ENCODE measurements at regions not wholly inside any gene's neighbourhood (a gene's known extent, or its start where the extent isn't known, plus 50 kb on each side); places are given as distances from the start of the nearest gene placed in this dataset.

- Mint-ChIP-seq H3K9me3 (peaks cover 0 to 6% (median 2%) of the 10 kb centered on the region in 7 donors), H3K36me3 (no peaks in the 10 kb centered on the region), H3K4me1 (no peaks in the 10 kb centered on the region), H3K4me3 (no peak overlapping the region), H3K27ac (no peak overlapping the region), H3K27me3 (ENCODE audit: low read depth in 3 of 3) (peaks cover 1 to 6% (median 2%) of the 10 kb centered on the region in 3 donors)
- H3K79me2 ChIP-seq (ENCODE audit: insufficient read depth, low read length), result no peaks in the 10 kb centered on the region
- DNase-seq, result no peak
- no peaks in the 10 kb centered on the region for H3K36me3 ChIP-seq (replicated peaks in 1 of 2; ENCODE audit: control insufficient read depth in 1 of 2, insufficient read depth in 2 of 2, low read length in 2 of 2)
- WGBS (ENCODE audit: insufficient coverage), result 96% methylated on average over 4 of the region's 5 CpGs
- no peak overlapping the region for H3K4me3 ChIP-seq (replicated peaks in 1 of 3; ENCODE audit: low read depth in 2 of 3, low read length in 3 of 3)
- H3K9me3 ChIP-seq (replicated peaks in 1 of 2; ENCODE audit: control insufficient read depth in 1 of 2, insufficient read depth in 1 of 2, low read length in 2 of 2), result peaks cover 0 to 7% of the 10 kb centered on the region in 2 donors
- no peak overlapping the region for H3K9ac ChIP-seq (ENCODE audit: insufficient read depth, low read length, poor library complexity, severe bottlenecking)
- no peak overlapping the region for H3K4me2 ChIP-seq (replicated peaks; ENCODE audit: extremely low read depth, low read length, poor library complexity, severe bottlenecking)
- intact Hi-C loops (cut with micrococcal nuclease), result no loop called here
- no peak overlapping the region for H2AFZ ChIP-seq (ENCODE audit: insufficient read depth, low read depth, low read length, poor library complexity, severe bottlenecking)
- H3K27ac ChIP-seq (ENCODE audit: low read depth in 1 of 2, low read length in 2 of 2), result no peak overlapping the region
- H4K20me1 ChIP-seq (ENCODE audit: insufficient read depth, low read length), result no peaks in the 10 kb centered on the region
- TF ChIP-seq CTCF (IDR thresholded peaks at IDR 0.05), result no peak
- H3K27me3 ChIP-seq (ENCODE audit: control insufficient read depth in 2 of 2, insufficient read depth in 2 of 2, low read length in 2 of 2), result no peaks in the 10 kb centered on the region
- no peaks in the 10 kb centered on the region for H3K4me1 ChIP-seq (ENCODE audit: control insufficient read depth in 1 of 2, insufficient read depth in 2 of 2, low read length in 2 of 2)
Measured at GRCh38 chr9:95648225-95648624, 131.5 kb upstream of the PTCH1 start.

GRCh38 chr9:95645992-95646391, 129.2 kb upstream of the PTCH1 start:
- H3K27ac ChIP-seq (ENCODE audit: low read depth in 1 of 2, low read length in 2 of 2), result no peak overlapping the region
- no peaks in the 10 kb centered on the region for H4K20me1 ChIP-seq (ENCODE audit: insufficient read depth, low read length)
- H3K36me3 ChIP-seq (replicated peaks in 1 of 2; ENCODE audit: control insufficient read depth in 1 of 2, insufficient read depth in 2 of 2, low read length in 2 of 2), result no peaks in the 10 kb centered on the region
- no peak for TF ChIP-seq CTCF (IDR thresholded peaks at IDR 0.05)
- intact Hi-C loops (cut with micrococcal nuclease), result no loop called here
- no peaks in the 10 kb centered on the region for H3K79me2 ChIP-seq (ENCODE audit: insufficient read depth, low read length)
- Mint-ChIP-seq H3K9me3 (peaks cover 0 to 6% (median 2%) of the 10 kb centered on the region in 7 donors), H3K4me3 (no peak overlapping the region), H3K4me1 (no peaks in the 10 kb centered on the region), H3K27ac (no peak overlapping the region), H3K27me3 (ENCODE audit: low read depth in 3 of 3) (peaks cover 3 to 5% (median 4%) of the 10 kb centered on the region in 3 donors), H3K36me3 (no peaks in the 10 kb centered on the region)
- no peaks in the 10 kb centered on the region for H3K27me3 ChIP-seq (ENCODE audit: control insufficient read depth in 2 of 2, insufficient read depth in 2 of 2, low read length in 2 of 2)
- peaks cover 0 to 7% of the 10 kb centered on the region in 2 donors for H3K9me3 ChIP-seq (replicated peaks in 1 of 2; ENCODE audit: control insufficient read depth in 1 of 2, insufficient read depth in 1 of 2, low read length in 2 of 2)
- no peak for DNase-seq
- H3K4me3 ChIP-seq (replicated peaks in 1 of 3; ENCODE audit: low read depth in 2 of 3, low read length in 3 of 3), result no peak overlapping the region
- H3K4me2 ChIP-seq (replicated peaks; ENCODE audit: extremely low read depth, low read length, poor library complexity, severe bottlenecking), result no peak overlapping the region
- H3K4me1 ChIP-seq (ENCODE audit: control insufficient read depth in 1 of 2, insufficient read depth in 2 of 2, low read length in 2 of 2), result no peaks in the 10 kb centered on the region
- H2AFZ ChIP-seq (ENCODE audit: insufficient read depth, low read depth, low read length, poor library complexity, severe bottlenecking), result no peak overlapping the region
- no peak overlapping the region for H3K9ac ChIP-seq (ENCODE audit: insufficient read depth, low read length, poor library complexity, severe bottlenecking)
